Osteoblast (primary cell): ENCODE measurements at regions not wholly inside any gene's neighbourhood (a gene's known extent, or its start where the extent isn't known, plus 50 kb on each side); places are given as distances from the start of the nearest gene placed in this dataset.

Experiments
- DNase-seq: peaks from one replicate; pipeline ENCODE4 v3.0.0; 2011; ENCODE audit warnings: low spot score, mixed read lengths; ENCODE audit not compliant: insufficient read length; ENCODE audit errors: missing footprints
- H2AFZ ChIP-seq: 2 replicates; pipeline ENCODE4 v1.6.0; 2011; ENCODE audit warnings: mild to moderate bottlenecking, low read length
- H3K27ac ChIP-seq: 2 replicates; pipeline ENCODE4 v1.5.1; 2011; ENCODE audit warnings: mild to moderate bottlenecking, low read depth, low read length, moderate library complexity
- H3K27me3 ChIP-seq: 2 replicates; pipeline ENCODE4 v1.6.0; 2012; ENCODE audit warnings: mild to moderate bottlenecking, control low read depth, inconsistent platforms, low read length, moderate library complexity; ENCODE audit not compliant: insufficient read depth
- H3K36me3 ChIP-seq: 2 replicates; pipeline ENCODE4 v1.5.1; 2011; ENCODE audit warnings: mild to moderate bottlenecking, low read length, control low read depth, moderate library complexity; ENCODE audit not compliant: insufficient read depth
- H3K4me1 ChIP-seq: 2 replicates; pipeline ENCODE4 v1.5.1; 2011; ENCODE audit warnings: mild to moderate bottlenecking, low read length, control low read depth, moderate library complexity; ENCODE audit not compliant: insufficient read depth
- H3K4me2 ChIP-seq: 2 replicates; pipeline ENCODE4 v1.6.0; 2011; ENCODE audit warnings: mild to moderate bottlenecking, low read length; ENCODE audit not compliant: insufficient read depth
- H3K4me3 ChIP-seq: fragments of 200-600 bp; sonication (generic); 3 replicates; pipeline ENCODE4 v1.5.1; 2012; ENCODE audit warnings: mild to moderate bottlenecking, low read length, inconsistent platforms; ENCODE audit not compliant: insufficient read depth
- H3K79me2 ChIP-seq: 2 replicates; pipeline ENCODE4 v1.6.0; 2012; ENCODE audit warnings: mild to moderate bottlenecking, low read length, control low read depth, inconsistent platforms; ENCODE audit not compliant: insufficient read depth
- H3K9me3 ChIP-seq: 2 replicates; pipeline ENCODE4 v1.5.1; 2011; ENCODE audit warnings: low read depth, low read length, control low read depth
- H4K20me1 ChIP-seq: 2 replicates; pipeline ENCODE4 v1.6.0; 2012; ENCODE audit warnings: mild to moderate bottlenecking, low read length, control low read depth; ENCODE audit not compliant: insufficient read depth
- CTCF ChIP-seq: IDR thresholded peaks from 2 replicates; pipeline ENCODE4 v1.5.1; 2011; ENCODE audit warnings: mild to moderate bottlenecking, low read depth, low read length, moderate library complexity; ENCODE audit errors: extremely low read depth

GRCh38 chr3:109713288-109713687 lies 375.9 kb upstream of the DPPA4 start:
- Histone ChIP-seq H4K20me1 (no peaks in the 10 kb centered on the region), H3K27ac (no peak overlapping the region), H3K27me3 (no peaks in the 10 kb centered on the region), H3K4me1 (no peaks in the 10 kb centered on the region), H3K4me3 (no peak overlapping the region), H3K79me2 (no peaks in the 10 kb centered on the region), H2AFZ (no peak overlapping the region), H3K9me3 (no peaks in the 10 kb centered on the region), H3K36me3 (no peaks in the 10 kb centered on the region), H3K4me2 (no peak overlapping the region)
- no peak for DNase-seq
- TF ChIP-seq CTCF, result no peak

- Histone ChIP-seq H3K27ac (no peak overlapping the region), H3K9me3 (no peaks in the 10 kb centered on the region), H3K4me2 (no peak overlapping the region), H2AFZ (no peak overlapping the region), H3K79me2 (no peaks in the 10 kb centered on the region), H3K4me1 (no peaks in the 10 kb centered on the region), H4K20me1 (no peaks in the 10 kb centered on the region), H3K36me3 (no peaks in the 10 kb centered on the region), H3K4me3 (no peak overlapping the region), H3K27me3 (no peaks in the 10 kb centered on the region)
- no peak for DNase-seq
- TF ChIP-seq CTCF, result no peak
Observed at GRCh38 chr3:109715707-109716106, 378.4 kb upstream of the DPPA4 start.

- Histone ChIP-seq H3K36me3 (no peaks in the 10 kb centered on the region), H3K9me3 (no peaks in the 10 kb centered on the region), H3K4me1 (no peaks in the 10 kb centered on the region), H2AFZ (no peak overlapping the region), H3K4me3 (no peak overlapping the region), H3K79me2 (no peaks in the 10 kb centered on the region), H4K20me1 (no peaks in the 10 kb centered on the region), H3K27ac (no peak overlapping the region), H3K4me2 (no peak overlapping the region), H3K27me3 (no peaks in the 10 kb centered on the region)
- DNase-seq, result no peak
- TF ChIP-seq CTCF, result no peak
Observed at GRCh38 chr3:109718850-109719249, 381.5 kb upstream of the DPPA4 start.

GRCh38 chr3:109728861-109729494 lies 391.6 kb upstream of the DPPA4 start:
- Histone ChIP-seq H3K4me2 (no peak overlapping the region), H3K9me3 (no peaks in the 10 kb centered on the region), H3K36me3 (no peaks in the 10 kb centered on the region), H3K79me2 (no peaks in the 10 kb centered on the region), H4K20me1 (no peaks in the 10 kb centered on the region), H3K27ac (no peak overlapping the region), H3K4me3 (no peak overlapping the region), H3K4me1 (no peaks in the 10 kb centered on the region), H3K27me3 (no peaks in the 10 kb centered on the region), H2AFZ (no peak overlapping the region)
- no peak for DNase-seq
- TF ChIP-seq CTCF, result no peak
